SK-N-SH (cell line): ENCODE measurements at regions not wholly inside any gene's neighbourhood (a gene's known extent, or its start where the extent isn't known, plus 50 kb on each side); places are given as distances from the start of the nearest gene placed in this dataset.

Experiments used
- CHD2 ChIP-seq: fragments of 150-350 bp; IDR thresholded peaks from 2 replicates; pipeline ENCODE4 v1.6.1; 2018; ENCODE audit warnings: low read length; ENCODE audit not compliant: partially characterized antibody
- GABPA ChIP-seq: IDR thresholded peaks from 2 replicates; pipeline ENCODE4 v1.4.0; 2012; ENCODE audit warnings: low read depth, mild to moderate bottlenecking
- JUND ChIP-seq: IDR thresholded peaks from 2 replicates; pipeline ENCODE4 v1.4.0; 2012
- NFIC ChIP-seq: IDR thresholded peaks from 2 replicates; pipeline ENCODE4 v1.4.0; 2012; ENCODE audit warnings: borderline replicate concordance
- POLR2AphosphoS5 ChIP-seq: IDR thresholded peaks from 2 replicates; pipeline ENCODE4 v1.6.1; 2012; ENCODE audit warnings: low read depth, low read length
- RCOR1 ChIP-seq: fragments of 150-350 bp; IDR thresholded peaks from 2 replicates; pipeline ENCODE4 v1.6.1; 2017; ENCODE audit warnings: antibody characterized with exemption, low read length
- SIN3A ChIP-seq: IDR thresholded peaks from 2 replicates; pipeline ENCODE4 v1.6.1; 2012; ENCODE audit warnings: low read depth, mild to moderate bottlenecking, low read length, moderate library complexity, borderline replicate concordance
- TF ChIP-seq, protein P1 (sequence below): fragments of 200-600 bp; sonication (generic); IDR thresholded peaks from 2 replicates; pipeline ENCODE4 v1.6.1; 2017; ENCODE audit warnings: antibody characterized with exemption, mild to moderate bottlenecking, moderate library complexity
- TF ChIP-seq, protein P2 (sequence below): IDR thresholded peaks from 2 replicates; pipeline ENCODE4 v1.6.1; 2012; ENCODE audit warnings: mild to moderate bottlenecking, low read depth, low read length, moderate library complexity

GRCh38 chr19:30841934-30842333 lies 469.8 kb downstream of the ZNF536 start:
- TF ChIP-seq, protein P1, sequence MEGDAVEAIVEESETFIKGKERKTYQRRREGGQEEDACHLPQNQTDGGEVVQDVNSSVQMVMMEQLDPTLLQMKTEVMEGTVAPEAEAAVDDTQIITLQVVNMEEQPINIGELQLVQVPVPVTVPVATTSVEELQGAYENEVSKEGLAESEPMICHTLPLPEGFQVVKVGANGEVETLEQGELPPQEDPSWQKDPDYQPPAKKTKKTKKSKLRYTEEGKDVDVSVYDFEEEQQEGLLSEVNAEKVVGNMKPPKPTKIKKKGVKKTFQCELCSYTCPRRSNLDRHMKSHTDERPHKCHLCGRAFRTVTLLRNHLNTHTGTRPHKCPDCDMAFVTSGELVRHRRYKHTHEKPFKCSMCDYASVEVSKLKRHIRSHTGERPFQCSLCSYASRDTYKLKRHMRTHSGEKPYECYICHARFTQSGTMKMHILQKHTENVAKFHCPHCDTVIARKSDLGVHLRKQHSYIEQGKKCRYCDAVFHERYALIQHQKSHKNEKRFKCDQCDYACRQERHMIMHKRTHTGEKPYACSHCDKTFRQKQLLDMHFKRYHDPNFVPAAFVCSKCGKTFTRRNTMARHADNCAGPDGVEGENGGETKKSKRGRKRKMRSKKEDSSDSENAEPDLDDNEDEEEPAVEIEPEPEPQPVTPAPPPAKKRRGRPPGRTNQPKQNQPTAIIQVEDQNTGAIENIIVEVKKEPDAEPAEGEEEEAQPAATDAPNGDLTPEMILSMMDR, result no peak
- TF ChIP-seq CHD2, result no peak
- TF ChIP-seq POLR2AphosphoS5, result no peak
- TF ChIP-seq GABPA, result no peak
- no peak for TF ChIP-seq JUND
- no peak for TF ChIP-seq NFIC
- TF ChIP-seq RCOR1, result no peak
- TF ChIP-seq, protein P2, sequence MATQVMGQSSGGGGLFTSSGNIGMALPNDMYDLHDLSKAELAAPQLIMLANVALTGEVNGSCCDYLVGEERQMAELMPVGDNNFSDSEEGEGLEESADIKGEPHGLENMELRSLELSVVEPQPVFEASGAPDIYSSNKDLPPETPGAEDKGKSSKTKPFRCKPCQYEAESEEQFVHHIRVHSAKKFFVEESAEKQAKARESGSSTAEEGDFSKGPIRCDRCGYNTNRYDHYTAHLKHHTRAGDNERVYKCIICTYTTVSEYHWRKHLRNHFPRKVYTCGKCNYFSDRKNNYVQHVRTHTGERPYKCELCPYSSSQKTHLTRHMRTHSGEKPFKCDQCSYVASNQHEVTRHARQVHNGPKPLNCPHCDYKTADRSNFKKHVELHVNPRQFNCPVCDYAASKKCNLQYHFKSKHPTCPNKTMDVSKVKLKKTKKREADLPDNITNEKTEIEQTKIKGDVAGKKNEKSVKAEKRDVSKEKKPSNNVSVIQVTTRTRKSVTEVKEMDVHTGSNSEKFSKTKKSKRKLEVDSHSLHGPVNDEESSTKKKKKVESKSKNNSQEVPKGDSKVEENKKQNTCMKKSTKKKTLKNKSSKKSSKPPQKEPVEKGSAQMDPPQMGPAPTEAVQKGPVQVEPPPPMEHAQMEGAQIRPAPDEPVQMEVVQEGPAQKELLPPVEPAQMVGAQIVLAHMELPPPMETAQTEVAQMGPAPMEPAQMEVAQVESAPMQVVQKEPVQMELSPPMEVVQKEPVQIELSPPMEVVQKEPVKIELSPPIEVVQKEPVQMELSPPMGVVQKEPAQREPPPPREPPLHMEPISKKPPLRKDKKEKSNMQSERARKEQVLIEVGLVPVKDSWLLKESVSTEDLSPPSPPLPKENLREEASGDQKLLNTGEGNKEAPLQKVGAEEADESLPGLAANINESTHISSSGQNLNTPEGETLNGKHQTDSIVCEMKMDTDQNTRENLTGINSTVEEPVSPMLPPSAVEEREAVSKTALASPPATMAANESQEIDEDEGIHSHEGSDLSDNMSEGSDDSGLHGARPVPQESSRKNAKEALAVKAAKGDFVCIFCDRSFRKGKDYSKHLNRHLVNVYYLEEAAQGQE, result no peak
- TF ChIP-seq SIN3A, result no peak
